Left lung (tissue), 4 donors: ENCODE measurements at regions not wholly inside any gene's neighbourhood (a gene's known extent, or its start where the extent isn't known, plus 50 kb on each side); places are given as distances from the start of the nearest gene placed in this dataset.
A peak's percentile ranks its signal among the peaks of the same experiment; 100 is the strongest.
"Not testable (repeated sequence)": the region's sequence is repeated elsewhere in the genome, so short reads cannot be mapped to it uniquely, and the experiment has no call there.

ENCODE experiments used
- ATAC-seq: fragments of 200-7000 bp; cut with Tn5 transposase; one replicate; pipeline ENCODE4 v1.9.1; 2020; ENCODE audit warnings: moderate library complexity
- DNase-seq, 4 donors: peaks; one replicate each; pipeline ENCODE4 v3.0.0-alpha.2; 2013 to 2020
- H3K27ac ChIP-seq, 2 donors: fragments of 200-600 bp; sonication (generic) in 1 of 2; one replicate each; pipeline versions ENCODE4 v1.5.0 to v1.8.0; 2020 to 2021
- H3K27me3 ChIP-seq, 2 donors: fragments of 200-600 bp; sonication (generic) in 1 of 2; one replicate each; pipeline versions ENCODE4 v1.5.0 to v1.8.0; 2020 to 2021
- H3K36me3 ChIP-seq, 2 donors: fragments of 200-600 bp; sonication (generic) in 1 of 2; one replicate each; pipeline versions ENCODE4 v1.5.0 to v1.8.0; 2020 to 2021
- H3K4me1 ChIP-seq, 2 donors: fragments of 200-600 bp; one replicate each; pipeline ENCODE4 v1.8.0; 2021
- H3K4me3 ChIP-seq, 2 donors: fragments of 200-600 bp; sonication (generic) in 1 of 2; one replicate each; pipeline versions ENCODE4 v1.5.0 to v1.8.0; 2020 to 2021; ENCODE audit warnings: mild to moderate bottlenecking in 1 of 2
- H3K9me3 ChIP-seq, 2 donors: fragments of 200-600 bp; sonication (generic) in 1 of 2; one replicate each; pipeline versions ENCODE4 v1.5.0 to v1.8.0; 2020 to 2021
- CTCF ChIP-seq, 2 donors: fragments of 200-600 bp; sonication (generic) in 1 of 2; IDR thresholded peaks; one replicate each; pipeline versions ENCODE4 v1.5.0 to v1.8.0; 2021; ENCODE audit warnings: antibody characterized with exemption in 2 of 2
- intact Hi-C, 2 donors: fragments of 100-400 bp; cut with DNase I; formaldehyde crosslinking; loops; one replicate each; pipeline versions ENCODE4 v1.11.2 to v1.14.2; 2022
- donor health status: DM: no; HTN: yes; CAD: no.
- donor health status: DM: no; HTN: no; CAD: no.

GRCh38 chr4:105066401-105066800 is 80.3 kb upstream of the TET2 start:
- intact Hi-C loops = no loop called here
- H3K4me1 ChIP-seq = peaks cover 0 to 17% of the 10 kb centered on the region in 2 donors
- no peaks in the 10 kb centered on the region for H3K36me3 ChIP-seq
- H3K27me3 ChIP-seq = no peaks in the 10 kb centered on the region
- no peak for ATAC-seq
- no peaks in the 10 kb centered on the region for H3K9me3 ChIP-seq
- TF ChIP-seq CTCF (IDR thresholded peaks at IDR 0.05) = no peak
- DNase-seq = peak in 1 of 4 donors; percentile 19
- no peak overlapping the region for H3K4me3 ChIP-seq
- no peak overlapping the region for H3K27ac ChIP-seq

- DNase-seq (peak in 1 of 4 donors; percentile 8), ATAC-seq (no peak)
- no peak for TF ChIP-seq CTCF (IDR thresholded peaks at IDR 0.05)
- Histone ChIP-seq H3K27me3 (no peaks in the 10 kb centered on the region), H3K36me3 (no peaks in the 10 kb centered on the region), H3K27ac (no peak overlapping the region), H3K9me3 (no peaks in the 10 kb centered on the region), H3K4me1 (peaks cover 0 to 7% of the 10 kb centered on the region in 2 donors), H3K4me3 (no peak overlapping the region)
- intact Hi-C loops = no loop called here
Measured at GRCh38 chr4:105067431-105067830, 79.2 kb upstream of the TET2 start.

- Histone ChIP-seq H3K4me3 (no peak overlapping the region), H3K27me3 (no peaks in the 10 kb centered on the region), H3K36me3 (no peaks in the 10 kb centered on the region), H3K9me3 (no peaks in the 10 kb centered on the region), H3K27ac (no peak overlapping the region), H3K4me1 (peaks cover 0 to 7% of the 10 kb centered on the region in 2 donors)
- TF ChIP-seq CTCF (IDR thresholded peaks at IDR 0.05) = no peak
- ATAC-seq (no peak), DNase-seq (peak in 2 of 4 donors; percentile 69)
- intact Hi-C loops = no loop called here
Measured at GRCh38 chr4:105067946-105068345, 78.7 kb upstream of the TET2 start.

- ATAC-seq = no peak
- intact Hi-C loops = no loop called here
- Histone ChIP-seq H3K4me1 (peaks cover 0 to 7% of the 10 kb centered on the region in 2 donors), H3K36me3 (no peaks in the 10 kb centered on the region), H3K9me3 (no peaks in the 10 kb centered on the region), H3K27ac (no peak overlapping the region), H3K27me3 (no peaks in the 10 kb centered on the region), H3K4me3 (no peak overlapping the region)
- no peak for DNase-seq
- no peak for TF ChIP-seq CTCF (IDR thresholded peaks at IDR 0.05)
Measured at GRCh38 chr4:105068516-105068915, 78.2 kb upstream of the TET2 start.

GRCh38 chr4:105072095-105072494 is 74.6 kb upstream of the TET2 start:
- H3K4me1 ChIP-seq, DNase-seq, H3K36me3 ChIP-seq, H3K4me3 ChIP-seq, intact Hi-C loops, H3K27ac ChIP-seq, H3K9me3 ChIP-seq, ATAC-seq, H3K27me3 ChIP-seq: not testable (repeated sequence)

GRCh38 chr4:105074097-105074496 is 72.6 kb upstream of the TET2 start:
- Histone ChIP-seq H3K27ac (no peak overlapping the region), H3K4me1 (no peaks in the 10 kb centered on the region), H3K4me3 (no peak overlapping the region), H3K27me3 (no peaks in the 10 kb centered on the region), H3K9me3 (no peaks in the 10 kb centered on the region), H3K36me3 (no peaks in the 10 kb centered on the region)
- no peak for DNase-seq
- ATAC-seq = no peak
- no peak for TF ChIP-seq CTCF (IDR thresholded peaks at IDR 0.05)
- intact Hi-C loops = no loop called here
